Stomach (tissue), 4 donors: ENCODE measurements at regions not wholly inside any gene's neighbourhood (a gene's known extent, or its start where the extent isn't known, plus 50 kb on each side); places are given as distances from the start of the nearest gene placed in this dataset.

Experiments
- EP300 ChIP-seq: sonication (generic); formaldehyde crosslinking; IDR thresholded peaks from one replicate; pipeline ENCODE4 v1.6.1; 2017; ENCODE audit warnings: antibody characterized with exemption
- POLR2A ChIP-seq, 4 donors: fragments of 450-650 bp; IDR thresholded peaks; one replicate each; pipeline ENCODE4 v1.6.1; 2016; ENCODE audit warnings: antibody characterized with exemption in 4 of 4, control low read depth in 2 of 4, mild to moderate bottlenecking in 1 of 4, moderate library complexity in 1 of 4
- POLR2AphosphoS5 ChIP-seq, 3 donors: sonication (generic); formaldehyde crosslinking; IDR thresholded peaks; one replicate each; pipeline ENCODE4 v1.6.1; 2016; ENCODE audit warnings: antibody characterized with exemption in 3 of 3
- TF ChIP-seq, protein P1 (sequence below), 7 experiments: fragments of 450-650 bp in 4 of 7; fragments of 200-600 bp in 3 of 7; sonication (generic) in 3 of 7; IDR thresholded peaks; one replicate each; pipeline ENCODE4 v1.5.1; 2016 to 2019; ENCODE audit warnings: antibody characterized with exemption in 7 of 7, control low read depth in 2 of 7, mild to moderate bottlenecking in 1 of 7

DNA sequence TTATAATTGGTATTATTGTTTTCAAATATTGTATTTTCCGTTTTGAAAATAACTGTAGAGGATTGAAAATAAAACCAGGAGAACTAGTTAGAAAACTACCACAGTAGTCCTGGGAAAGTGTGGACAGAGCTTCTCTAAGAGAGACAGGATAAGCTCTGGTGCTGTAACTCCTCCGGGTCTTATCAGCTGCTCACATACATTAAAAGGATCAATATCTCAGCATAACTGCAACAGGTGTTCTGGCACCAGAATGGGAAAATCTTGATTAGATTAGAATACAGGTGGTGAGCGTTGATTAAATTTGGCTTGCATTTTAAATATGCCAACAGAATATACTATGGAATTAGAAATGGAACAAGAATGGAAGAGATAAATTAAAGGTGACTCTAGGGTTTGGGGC, 1138.9 kb upstream of the ADGRB3 start:
- TF ChIP-seq, protein P1, sequence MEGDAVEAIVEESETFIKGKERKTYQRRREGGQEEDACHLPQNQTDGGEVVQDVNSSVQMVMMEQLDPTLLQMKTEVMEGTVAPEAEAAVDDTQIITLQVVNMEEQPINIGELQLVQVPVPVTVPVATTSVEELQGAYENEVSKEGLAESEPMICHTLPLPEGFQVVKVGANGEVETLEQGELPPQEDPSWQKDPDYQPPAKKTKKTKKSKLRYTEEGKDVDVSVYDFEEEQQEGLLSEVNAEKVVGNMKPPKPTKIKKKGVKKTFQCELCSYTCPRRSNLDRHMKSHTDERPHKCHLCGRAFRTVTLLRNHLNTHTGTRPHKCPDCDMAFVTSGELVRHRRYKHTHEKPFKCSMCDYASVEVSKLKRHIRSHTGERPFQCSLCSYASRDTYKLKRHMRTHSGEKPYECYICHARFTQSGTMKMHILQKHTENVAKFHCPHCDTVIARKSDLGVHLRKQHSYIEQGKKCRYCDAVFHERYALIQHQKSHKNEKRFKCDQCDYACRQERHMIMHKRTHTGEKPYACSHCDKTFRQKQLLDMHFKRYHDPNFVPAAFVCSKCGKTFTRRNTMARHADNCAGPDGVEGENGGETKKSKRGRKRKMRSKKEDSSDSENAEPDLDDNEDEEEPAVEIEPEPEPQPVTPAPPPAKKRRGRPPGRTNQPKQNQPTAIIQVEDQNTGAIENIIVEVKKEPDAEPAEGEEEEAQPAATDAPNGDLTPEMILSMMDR (IDR thresholded peaks at IDR 0.05) = no peak
- TF ChIP-seq POLR2AphosphoS5 (IDR thresholded peaks at IDR 0.05) = no peak
- TF ChIP-seq EP300 = no peak
- TF ChIP-seq POLR2A (IDR thresholded peaks at IDR 0.05) = no peak
